HG03520 (cell line): ENCODE measurements at regions not wholly inside any gene's neighbourhood (a gene's known extent, or its start where the extent isn't known, plus 50 kb on each side); places are given as distances from the start of the nearest gene placed in this dataset.

ENCODE experiments used
- ATAC-seq: cut with Tn5 transposase; IDR thresholded peaks from one replicate; pipeline ENCODE4 v1.9.1; 2021; ENCODE audit warnings: mild to moderate bottlenecking, moderate library complexity; ENCODE audit not compliant: unreplicated experiment

DNA sequence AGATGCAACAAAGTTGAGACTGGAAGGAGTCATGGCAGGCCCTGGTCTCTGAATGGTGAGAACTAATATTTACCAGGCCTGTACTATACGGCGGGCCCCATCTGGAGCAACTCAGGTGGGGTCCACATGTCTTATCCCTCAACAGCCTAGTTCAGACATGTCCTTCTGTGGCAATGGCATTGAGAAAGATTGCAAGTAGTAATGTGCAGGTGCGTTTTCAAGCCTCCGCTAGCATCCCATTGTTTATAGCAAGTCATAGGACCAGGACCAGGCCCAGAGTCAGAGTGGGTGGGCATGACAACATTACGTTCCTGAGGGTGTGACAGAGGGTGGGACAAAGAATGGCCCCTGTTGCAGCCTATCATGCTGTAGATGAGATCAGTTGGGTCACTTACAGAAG, 541.1 kb downstream of the EFNB2 start:
- no peak for ATAC-seq

DNA sequence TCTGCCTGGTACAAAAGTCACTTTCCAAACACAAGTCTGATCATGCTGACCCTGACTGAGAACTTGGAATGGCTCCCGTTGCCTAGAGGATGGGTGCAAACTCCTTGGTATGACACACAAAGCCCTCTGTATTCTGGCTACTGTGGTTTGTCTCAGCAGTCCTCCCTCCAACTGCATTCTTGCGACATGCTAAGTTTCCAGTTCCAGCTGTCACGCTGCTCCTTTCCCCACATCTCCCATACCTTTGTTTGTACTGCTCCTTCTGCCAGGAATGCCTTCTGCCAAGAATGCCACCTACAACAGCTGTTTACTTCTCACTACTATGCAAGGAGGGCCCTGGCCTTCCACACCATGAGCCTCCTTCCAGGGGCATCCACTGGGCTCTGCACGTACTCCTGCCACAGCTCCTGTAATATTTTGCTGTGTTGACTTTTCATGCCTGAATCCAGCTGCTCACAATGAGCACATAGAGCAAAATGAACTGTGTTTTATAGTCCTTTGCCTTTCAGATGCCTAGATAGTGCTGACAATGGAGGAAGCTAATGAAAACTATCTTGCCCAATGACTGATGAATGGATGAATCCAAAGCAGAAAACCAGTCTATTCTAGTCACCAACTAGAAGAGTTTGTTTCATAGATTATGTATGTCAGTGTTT, 543.7 kb downstream of the EFNB2 start:
- no peak for ATAC-seq

DNA sequence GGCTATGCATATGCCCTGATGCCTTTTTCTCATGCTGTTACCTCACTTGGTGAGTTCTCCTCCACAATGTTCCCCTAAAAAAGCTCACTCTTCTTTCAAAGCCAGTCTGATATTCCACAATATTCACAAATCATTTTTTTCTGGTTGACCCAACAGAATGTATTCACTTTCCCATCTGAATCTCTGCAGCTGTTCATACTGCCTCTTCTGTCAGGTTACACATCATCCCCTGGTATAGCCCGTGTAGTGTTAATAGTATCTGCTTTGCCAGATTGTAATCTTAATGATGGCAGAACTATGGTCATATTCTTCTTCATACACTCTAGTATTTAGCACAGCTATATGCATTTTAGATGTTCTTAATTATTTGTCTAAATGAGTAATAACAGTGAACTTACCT, 544.3 kb downstream of the EFNB2 start:
- ATAC-seq, result no peak

DNA sequence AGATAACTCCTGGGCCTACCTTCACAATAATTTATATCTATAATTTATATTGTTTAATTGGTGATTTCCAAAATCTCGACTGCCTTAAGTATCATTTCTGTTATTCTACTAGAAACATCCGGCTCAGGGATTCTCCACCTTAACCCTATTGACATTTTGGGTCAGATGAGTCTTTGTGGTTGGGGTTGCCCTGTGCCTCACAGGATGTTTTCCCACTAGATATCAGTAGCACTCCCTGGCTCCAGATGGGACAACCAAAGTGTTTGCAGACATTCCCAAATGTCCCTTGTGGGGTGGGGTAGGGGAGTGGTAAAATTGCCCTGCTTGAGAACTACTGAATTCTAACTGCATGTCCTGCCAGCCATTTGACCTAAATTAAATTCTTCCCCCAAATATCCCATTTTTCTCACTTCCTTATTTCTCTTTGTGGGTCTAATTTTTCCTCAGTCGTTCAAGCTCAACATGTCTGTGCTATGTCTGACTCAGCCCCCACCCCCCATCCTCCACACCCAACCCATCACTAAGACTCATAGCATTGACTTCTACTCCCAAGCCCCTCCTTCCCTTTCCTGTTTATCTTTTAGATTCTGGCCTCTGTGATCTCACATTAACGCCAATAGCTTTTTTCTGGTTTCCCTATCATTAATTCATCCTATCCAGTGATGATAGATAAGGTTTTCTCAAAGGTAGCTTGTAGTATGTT, 545.1 kb downstream of the EFNB2 start:
- no peak for ATAC-seq

DNA sequence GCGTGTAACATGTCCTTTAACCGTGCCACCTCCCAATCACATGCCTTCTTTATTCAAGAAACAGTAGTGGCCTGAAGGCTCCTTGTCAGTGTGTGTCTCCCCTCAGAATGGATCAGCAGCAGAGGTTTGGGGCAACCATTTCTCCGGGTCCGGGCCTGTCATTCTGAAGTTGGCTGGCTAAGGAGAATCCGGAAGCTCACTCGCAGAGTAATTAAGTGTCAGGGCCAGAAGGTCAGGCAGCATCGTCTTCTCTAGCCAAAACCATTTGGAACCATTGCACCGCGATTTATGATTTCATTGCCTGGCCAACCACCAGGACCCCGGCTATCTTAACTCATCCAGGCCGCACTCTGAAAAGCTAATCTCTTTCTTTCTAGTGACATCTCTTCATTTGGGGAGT, 550.8 kb downstream of the EFNB2 start:
- ATAC-seq, result no peak

DNA sequence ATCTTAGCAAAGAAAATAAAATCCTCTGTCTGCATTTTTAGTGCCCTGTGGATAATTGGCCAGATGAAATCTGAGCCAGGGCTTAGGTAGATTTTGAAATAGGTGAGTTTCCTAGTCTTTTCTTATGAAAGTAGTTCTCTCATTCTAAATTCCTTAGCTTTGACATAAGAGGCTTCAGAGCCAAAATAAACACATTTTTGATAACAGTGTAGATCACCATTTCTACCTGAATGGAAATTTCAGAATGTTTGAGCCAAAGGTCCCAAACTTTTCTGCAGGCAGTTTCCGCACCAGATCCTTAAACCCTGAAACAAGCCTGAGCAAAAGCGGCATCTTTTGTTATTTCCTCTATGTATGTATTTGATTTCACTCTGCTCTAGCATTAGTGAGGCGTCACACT, 551.2 kb downstream of the EFNB2 start:
- ATAC-seq, result no peak

DNA sequence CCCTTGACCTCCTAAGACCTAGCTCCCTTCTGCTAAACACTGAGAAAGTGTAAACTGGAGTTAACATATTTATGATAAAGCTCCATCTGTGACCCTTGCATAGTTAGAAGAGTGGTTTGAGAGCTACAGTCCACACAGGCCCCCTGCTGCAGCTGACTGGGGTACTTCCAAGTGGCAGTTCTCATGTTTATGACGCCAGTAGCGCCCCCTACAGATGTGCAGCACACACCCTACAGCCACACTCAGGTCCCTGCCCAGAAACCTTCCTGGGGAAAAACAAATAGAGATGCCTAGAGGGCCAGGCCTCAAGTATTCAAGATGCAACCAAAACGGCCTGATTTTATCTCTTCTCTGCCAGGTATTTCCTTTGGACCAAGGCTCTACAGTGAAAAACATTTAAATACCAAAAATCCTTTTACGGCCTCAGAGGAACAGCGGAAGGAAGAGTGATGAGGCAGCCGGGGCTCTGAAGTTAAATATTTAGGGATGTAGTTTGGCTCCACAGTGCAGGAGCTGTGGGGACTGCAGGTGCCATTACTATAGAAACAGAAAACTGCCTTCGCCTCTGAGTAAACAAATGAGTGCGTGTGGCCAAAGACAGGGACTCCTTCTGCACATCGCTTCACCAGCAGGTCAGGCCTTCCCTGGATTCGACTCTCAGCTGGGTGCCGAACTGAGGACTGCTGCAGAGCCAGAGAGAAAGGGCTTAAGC, 553.1 kb downstream of the EFNB2 start:
- ATAC-seq, result no peak

DNA sequence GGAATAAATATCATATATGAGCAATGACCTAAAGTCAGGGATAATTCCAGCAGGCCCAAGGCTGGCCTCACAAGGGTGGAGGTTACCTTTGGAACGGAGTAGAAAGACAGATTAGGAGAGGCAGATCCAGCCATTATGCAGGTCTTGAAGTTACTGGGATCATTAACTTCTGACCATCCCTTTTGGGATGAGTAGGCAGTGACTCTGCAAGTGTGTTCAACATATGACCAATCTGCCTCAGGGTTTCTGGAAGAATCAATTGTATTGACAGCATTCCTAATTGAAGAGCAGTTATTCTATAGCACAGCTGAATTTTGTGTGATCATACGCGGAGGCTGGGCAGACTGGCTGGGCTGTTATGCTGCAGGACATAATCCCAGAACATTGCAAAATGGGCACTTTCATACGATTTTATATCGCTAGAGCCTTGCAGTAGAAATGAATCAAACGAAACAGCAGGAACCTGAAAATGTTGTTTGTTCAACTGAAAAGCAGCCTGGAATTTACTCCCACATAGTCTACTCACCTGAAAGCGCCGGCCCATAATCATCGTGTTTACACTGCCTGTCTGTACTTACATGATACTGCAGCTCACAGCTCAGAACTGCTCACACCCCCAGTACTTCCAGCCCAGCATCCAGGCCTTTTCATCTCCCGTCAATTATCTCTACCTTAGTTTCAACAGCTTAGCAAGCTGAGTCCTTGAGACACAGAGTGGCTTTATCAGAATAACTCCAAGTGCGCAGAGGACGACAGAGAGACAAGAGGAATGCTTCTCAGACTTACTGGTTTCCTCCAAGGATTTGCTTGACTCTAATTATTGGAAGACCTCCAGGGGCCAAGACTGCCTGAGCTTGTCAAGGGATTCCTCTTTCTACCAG, 556.1 kb downstream of the EFNB2 start:
- no peak for ATAC-seq

DNA sequence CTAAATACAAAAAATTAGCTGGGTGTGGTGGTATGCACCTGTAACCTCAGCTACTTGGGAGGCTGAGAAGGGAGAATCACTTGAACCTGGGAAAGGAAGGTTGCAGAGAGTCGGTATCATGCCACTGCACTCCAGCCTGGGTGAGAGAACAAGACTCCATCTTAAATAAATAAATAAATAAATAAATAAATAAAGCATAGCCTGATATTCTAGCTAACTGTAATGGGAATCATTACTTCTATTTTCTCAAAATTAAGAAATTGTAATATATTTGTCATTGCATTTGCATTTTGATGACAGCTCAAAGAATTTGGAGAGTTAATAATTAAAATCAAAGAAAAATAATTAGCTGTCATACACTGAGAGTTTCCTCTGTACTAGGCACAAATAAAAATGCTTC, 561.1 kb downstream of the EFNB2 start:
- no peak for ATAC-seq

DNA sequence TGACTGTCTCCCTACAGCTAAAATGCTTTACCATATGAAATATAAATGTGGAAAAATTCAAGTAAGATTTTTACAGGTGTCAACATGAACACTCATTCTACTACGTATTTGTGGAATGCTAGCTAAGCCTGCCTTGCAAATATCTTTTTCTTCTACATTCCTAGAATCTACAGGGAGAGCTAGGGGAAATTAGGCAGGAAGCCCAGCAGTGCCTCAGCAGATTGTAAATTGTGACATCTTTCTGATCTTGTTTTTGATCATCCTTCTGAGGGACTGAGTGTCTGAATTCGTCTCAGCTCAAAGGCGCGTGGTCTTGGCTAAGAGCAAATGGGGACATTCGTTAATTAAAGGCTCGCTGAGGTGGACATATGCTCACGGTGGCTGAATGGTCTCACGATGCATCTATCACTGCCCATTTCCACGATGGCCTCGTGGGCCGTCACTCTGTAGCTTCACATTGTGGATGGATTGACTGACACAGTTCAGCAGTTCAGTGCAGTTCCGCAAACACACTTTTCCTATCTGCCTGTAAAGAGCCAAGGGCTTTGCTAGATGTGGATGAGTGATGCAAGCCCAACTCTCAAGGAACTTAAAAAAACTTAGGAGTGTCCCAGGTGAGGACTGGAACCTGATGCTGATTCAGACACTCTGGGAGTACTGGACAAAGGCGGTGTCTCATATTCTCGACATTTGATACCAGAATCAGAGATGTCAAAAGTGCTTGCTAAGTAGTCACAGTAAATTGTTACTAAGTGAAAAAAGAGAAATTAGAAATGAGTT, 562.5 kb downstream of the EFNB2 start:
- no peak for ATAC-seq

DNA sequence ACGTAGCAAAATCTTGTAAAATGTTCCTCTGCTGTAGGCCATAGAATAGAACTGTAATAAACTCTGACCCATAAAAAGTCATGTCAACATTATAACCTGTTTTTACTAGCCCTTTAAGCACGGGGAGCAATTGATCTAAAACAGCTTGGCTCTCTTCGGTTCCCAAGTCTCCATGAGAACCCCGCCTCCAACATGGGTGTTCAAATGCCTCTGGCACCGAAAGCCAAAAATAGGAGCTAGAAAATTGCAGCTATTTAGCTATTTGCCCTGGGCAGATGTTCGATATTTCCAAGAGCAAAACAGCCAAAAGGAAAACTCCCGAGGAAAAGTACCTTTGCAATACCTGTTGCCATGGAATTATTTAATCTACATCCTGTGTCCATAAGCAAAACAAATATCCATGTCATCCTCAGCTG, 563.1 kb downstream of the EFNB2 start:
- no peak for ATAC-seq

DNA sequence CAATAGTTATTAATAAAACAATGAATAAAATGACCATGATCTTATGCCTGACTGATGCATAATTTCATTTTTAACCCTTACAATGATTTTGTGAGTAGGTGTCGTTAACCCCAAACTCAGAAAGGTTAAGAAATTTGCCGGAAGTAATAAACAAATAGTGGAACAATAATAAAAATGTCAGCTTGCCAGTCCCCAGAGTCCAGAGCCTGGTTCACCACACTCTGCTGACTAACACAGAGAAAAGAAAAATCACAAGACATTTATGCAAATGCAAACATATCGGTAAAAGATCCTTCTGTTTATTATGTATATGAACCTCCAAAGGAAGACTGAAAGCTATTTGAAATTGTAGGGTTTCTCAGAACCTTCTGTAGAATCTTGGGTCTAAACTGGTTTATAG, 563.7 kb downstream of the EFNB2 start:
- ATAC-seq, result no peak

DNA sequence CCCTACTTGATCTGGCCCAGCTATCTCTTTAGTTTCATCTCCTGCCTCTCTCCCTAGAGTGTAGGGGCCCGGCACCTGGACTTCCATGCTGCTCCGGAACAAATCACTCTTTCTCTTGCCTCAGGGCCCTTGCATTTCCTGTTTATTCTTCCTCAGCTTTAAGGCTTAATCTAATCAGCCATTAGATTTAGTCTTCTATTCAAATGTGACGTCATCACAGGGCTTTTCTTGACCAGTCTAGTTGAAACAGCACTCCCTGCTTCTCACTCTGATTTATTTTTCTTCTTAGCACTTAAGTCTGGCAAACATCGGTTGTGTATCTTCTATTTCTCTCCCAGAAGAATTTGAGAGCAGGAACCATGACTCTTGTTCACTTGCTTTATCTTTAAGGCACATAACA, 564.1 kb downstream of the EFNB2 start:
- ATAC-seq, result no peak

DNA sequence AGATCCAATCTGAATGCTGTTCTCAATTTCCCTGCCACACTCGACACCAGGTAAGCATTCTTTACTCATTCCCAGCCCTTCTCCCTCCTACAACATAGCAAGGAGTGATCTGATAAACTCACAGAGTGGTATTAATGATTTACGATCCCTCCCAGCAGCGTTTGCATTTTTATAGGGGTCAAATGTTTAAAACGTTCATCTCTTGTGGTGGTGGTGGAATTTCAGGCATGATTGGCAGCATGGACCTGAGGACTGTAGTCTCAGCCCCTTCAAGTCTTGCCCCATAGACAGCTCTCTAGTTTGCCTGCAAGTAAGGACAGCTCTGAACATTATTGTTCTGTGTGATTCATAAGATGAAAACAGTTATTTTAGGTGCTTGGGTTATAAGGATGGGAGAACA, 565.7 kb downstream of the EFNB2 start:
- no peak for ATAC-seq

DNA sequence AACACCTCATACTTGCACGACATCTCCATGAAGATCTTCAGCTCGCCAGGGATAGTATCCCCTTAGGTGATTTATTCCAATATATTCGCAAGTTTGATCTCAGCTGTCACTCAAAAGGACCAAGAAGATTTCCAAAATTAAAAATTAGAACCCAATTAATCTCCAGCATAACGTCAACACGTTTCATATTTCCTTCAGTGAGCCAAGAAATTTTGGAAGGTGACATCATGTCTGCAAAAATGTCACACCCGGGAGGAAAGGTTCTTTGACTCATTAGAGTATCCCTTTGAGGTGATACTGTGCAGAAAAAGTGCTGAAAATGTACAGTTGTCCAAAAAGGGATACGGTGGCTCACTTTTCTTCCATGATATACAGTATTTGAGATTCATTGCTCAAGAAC, 569.6 kb downstream of the EFNB2 start:
- ATAC-seq, result no peak

DNA sequence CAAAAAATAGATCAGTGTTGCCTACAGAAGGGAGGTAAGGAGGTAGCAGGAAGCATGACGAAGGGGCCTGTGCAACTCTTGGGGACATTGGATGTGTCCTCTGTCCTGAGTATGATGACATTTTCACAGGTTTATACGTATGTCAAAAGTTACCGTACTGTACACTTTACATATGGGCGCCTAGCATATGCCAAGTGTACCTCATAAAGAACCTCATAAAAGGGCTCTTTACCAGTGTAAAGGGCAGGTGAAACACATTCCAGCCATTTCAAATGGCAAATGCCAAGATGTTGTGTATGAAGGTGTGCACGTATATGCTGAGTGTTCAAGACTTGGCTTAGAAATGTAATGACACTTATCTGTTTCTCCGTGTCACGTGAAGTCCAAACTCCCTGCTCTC, 573.4 kb downstream of the EFNB2 start:
- no peak for ATAC-seq

DNA sequence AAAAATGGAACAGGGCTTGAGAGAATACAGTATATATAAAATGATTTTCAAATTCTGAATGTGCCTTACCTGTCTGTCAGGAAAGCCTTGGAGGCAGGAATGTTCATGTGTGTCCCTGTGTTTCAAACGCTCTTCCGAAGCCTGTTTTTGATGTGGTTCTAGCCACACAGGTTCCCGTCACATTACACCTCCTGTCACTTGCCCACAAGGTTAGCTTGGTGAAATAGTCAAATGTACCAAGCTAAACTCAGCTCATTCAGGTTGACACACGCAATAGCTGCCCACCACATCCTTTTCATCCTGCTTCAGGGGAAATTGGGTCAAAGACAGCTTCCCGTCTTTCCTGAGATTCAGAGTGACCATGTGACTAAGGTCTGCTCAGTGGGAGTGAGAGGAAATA, 574.0 kb downstream of the EFNB2 start:
- no peak for ATAC-seq

DNA sequence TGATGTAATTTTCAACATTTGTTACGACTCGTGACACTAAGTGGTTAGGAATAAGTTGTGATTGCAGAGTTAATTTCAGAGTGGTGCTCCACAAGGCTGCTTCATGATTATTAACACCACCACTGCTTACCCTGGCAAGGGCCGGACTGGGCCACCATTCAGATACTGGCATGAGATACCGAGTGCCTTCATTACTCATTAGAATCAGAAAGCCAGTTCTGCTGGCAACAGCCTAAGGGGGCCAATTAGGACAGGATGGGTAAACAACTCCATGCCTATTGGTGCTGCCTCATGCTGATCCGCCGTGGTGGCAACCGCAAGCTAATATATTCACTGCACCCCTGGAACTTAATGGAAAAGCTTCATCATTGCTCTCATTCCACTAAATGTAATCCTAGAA, 575.1 kb downstream of the EFNB2 start:
- no peak for ATAC-seq

DNA sequence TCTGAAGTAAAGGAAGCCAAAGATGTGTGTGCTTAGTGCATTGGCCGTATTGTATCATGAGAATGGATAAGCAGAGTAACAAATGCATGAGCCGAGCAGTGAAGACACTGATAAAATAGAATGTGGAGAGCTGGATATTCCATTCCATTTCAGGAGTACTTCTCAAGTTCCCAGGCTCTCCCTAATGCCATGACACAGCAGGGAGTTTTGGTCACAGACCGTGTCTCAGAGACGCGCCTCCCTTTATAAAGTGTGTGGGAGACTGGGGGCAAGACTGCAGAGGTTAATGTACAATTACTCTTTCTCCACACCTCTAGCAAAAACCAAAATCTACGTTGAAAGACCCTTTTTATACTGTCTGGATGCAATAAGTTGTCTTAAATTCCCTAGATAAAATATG, 575.6 kb downstream of the EFNB2 start:
- no peak for ATAC-seq

DNA sequence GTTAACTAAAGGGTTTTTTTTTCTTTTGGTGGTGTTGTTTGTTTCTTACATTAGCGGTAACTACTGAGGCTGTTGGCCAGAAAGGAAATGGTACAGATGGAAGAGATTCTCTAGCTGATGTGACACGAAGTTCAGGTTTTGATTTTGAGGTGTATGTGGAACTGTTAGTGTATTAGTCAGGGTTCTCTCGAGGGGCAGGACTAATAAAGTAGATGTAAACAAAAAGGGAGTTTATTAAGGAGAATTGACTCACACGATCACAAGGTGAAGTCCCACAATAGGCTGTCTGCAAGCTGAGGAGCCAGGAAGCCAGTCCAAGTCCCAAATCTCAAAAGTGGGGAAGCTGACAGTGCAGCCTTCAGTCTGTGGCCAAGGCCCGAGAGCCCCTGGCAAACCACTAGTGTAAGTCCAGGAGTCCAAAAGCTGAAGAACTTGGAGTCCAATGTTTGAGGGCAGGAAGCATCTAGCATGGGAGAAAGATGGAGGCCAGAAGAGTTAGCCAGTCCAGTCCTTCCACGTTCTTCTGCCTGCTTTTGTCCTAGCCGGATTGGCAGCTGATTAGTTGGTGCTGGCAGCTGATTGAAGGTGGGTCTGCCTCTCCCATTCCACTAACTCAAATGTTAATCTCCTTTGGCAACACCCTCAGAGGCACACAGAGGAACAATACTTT, 577.6 kb downstream of the EFNB2 start:
- ATAC-seq, result no peak
